DOHH2 (cell line): ENCODE measurements at regions not wholly inside any gene's neighbourhood (a gene's known extent, or its start where the extent isn't known, plus 50 kb on each side); places are given as distances from the start of the nearest gene placed in this dataset.

Experiments
- H3F3A ChIP-seq: fragments of 200-600 bp; sonication (generic), shearing (Covaris generic); 2 replicates; pipeline ENCODE4 v1.6.0; 2016; ENCODE audit warnings: antibody characterized with exemption, mild to moderate bottlenecking; ENCODE audit not compliant: control insufficient read depth, insufficient read depth
- H3K27ac ChIP-seq: fragments of 200-600 bp; sonication (generic); 2 replicates; pipeline ENCODE4 v1.5.1; 2014; ENCODE audit warnings: low read depth, mild to moderate bottlenecking, low read length, moderate library complexity
- H3K27me3 ChIP-seq: fragments of 200-600 bp; sonication (generic); 2 replicates; pipeline ENCODE4 v1.6.1; 2014; ENCODE audit warnings: mild to moderate bottlenecking, low read length, mixed read lengths; ENCODE audit not compliant: control insufficient read depth
- H3K36me3 ChIP-seq: fragments of 200-600 bp; sonication (generic); 2 replicates; pipeline ENCODE4 v1.6.1; 2014; ENCODE audit warnings: mild to moderate bottlenecking, low read length, moderate library complexity, mixed read lengths; ENCODE audit not compliant: control insufficient read depth
- H3K4me1 ChIP-seq: fragments of 200-600 bp; sonication (generic); 2 replicates; pipeline ENCODE4 v1.6.1; 2014; ENCODE audit warnings: mild to moderate bottlenecking, low read length, mixed read lengths; ENCODE audit not compliant: control insufficient read depth
- H3K4me2 ChIP-seq: fragments of 200-600 bp; sonication (generic); 2 replicates; pipeline ENCODE4 v1.6.0; 2014; ENCODE audit warnings: mild to moderate bottlenecking, low read length, moderate library complexity
- H3K4me3 ChIP-seq: fragments of 200-600 bp; sonication (generic); 2 replicates; pipeline ENCODE4 v1.5.1; 2014; ENCODE audit warnings: mild to moderate bottlenecking, low read length, mixed read lengths
- H3K79me2 ChIP-seq: fragments of 200-600 bp; sonication (generic); 2 replicates; pipeline ENCODE4 v1.6.1; 2014; ENCODE audit warnings: mild to moderate bottlenecking, low read length, mixed read lengths; ENCODE audit not compliant: control insufficient read depth
- H3K9me2 ChIP-seq: fragments of 200-600 bp; sonication (generic); replicated peaks from 2 replicates; pipeline ENCODE4 v1.6.1; 2014; ENCODE audit warnings: mild to moderate bottlenecking, low read length, mixed read lengths; ENCODE audit not compliant: control insufficient read depth
- H3K9me3 ChIP-seq: fragments of 200-600 bp; sonication (generic); 2 replicates; pipeline ENCODE4 v1.6.1; 2014; ENCODE audit warnings: antibody characterized with exemption, low read length, mixed read lengths; ENCODE audit not compliant: control insufficient read depth, insufficient read depth
- H4K20me1 ChIP-seq: fragments of 200-600 bp; sonication (generic); 2 replicates; pipeline ENCODE4 v1.6.0; 2014; ENCODE audit warnings: low read depth, mild to moderate bottlenecking, antibody characterized with exemption, low read length, moderate library complexity; ENCODE audit not compliant: control insufficient read depth, insufficient read depth
- CTCF ChIP-seq: fragments of 200-600 bp; sonication (generic); IDR thresholded peaks from one replicate; pipeline ENCODE4 v1.5.1; 2014; ENCODE audit warnings: antibody characterized with exemption, mild to moderate bottlenecking, low read depth, low read length; ENCODE audit not compliant: poor library complexity, severe bottlenecking
- EZH2phosphoT487 ChIP-seq: fragments of 200-600 bp; sonication (generic); IDR thresholded peaks from 2 replicates; pipeline ENCODE4 v1.6.1; 2017; ENCODE audit warnings: borderline replicate concordance, mild to moderate bottlenecking, antibody characterized with exemption, low read length, moderate library complexity, mixed read lengths

DNA sequence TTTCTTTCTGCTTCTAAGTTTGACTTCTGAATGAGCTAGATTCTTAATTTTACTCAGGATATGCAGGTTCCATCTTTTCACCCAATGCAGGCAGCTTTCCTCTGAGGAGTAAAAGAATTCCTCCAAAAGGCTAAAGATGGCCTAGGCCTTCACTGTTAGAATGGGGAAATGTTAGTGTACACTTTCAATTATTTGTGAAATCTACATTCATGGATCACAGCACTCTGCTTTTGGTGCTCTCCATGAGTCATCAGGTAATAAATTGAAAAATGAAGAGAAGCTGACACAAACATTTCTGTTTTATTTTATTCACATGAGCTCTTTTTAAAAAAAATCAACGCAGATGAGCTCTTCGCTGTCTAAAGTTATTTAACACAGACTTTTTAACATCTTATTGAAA is 502.5 kb upstream of the GOLIM4 start:
- Histone ChIP-seq H3K9me2 (no peaks in the 10 kb centered on the region), H3K36me3 (no peaks in the 10 kb centered on the region), H3K27ac (no peak overlapping the region), H3K4me3 (no peak overlapping the region), H4K20me1 (no peaks in the 10 kb centered on the region), H3K27me3 (no peaks in the 10 kb centered on the region), H3F3A (no peaks in the 10 kb centered on the region), H3K9me3 (no peaks in the 10 kb centered on the region), H3K4me2 (no peak overlapping the region), H3K4me1 (no peaks in the 10 kb centered on the region), H3K79me2 (no peaks in the 10 kb centered on the region)
- TF ChIP-seq CTCF, result no peak
- TF ChIP-seq EZH2phosphoT487, result no peak

DNA sequence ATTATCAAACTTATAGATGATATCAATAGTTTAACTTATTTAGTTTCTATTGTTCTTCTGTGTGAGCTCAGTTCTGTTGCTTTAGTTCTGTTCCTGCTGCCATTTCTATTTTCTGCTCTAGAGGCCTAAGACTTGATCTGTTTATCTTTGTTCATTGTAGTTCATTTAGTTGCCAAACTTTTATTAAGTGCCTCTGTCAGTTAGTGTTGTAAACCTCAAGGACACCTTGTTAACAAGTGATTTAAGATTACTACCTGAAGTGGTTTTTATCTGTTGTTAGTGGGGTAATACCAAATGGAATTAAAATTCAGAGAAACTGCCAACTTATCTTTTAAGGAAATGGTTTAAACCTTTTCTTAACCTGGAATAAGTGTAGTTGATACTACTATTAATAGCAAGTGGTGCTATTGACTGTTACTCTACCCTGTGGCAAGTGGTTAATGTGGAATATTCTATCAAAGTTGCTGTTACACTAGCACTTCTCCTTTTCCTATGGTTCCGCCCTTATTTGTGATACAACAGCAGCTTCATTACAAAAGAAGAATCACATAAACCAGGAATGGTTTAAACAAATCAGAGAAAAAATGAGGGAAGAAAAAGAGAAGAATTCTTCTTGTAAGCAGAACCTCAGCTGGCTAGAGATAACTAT is 500.6 kb upstream of the GOLIM4 start:
- TF ChIP-seq CTCF (no peak), EZH2phosphoT487 (no peak)
- Histone ChIP-seq H3K79me2 (no peaks in the 10 kb centered on the region), H3K27ac (no peak overlapping the region), H3K4me1 (no peaks in the 10 kb centered on the region), H3K36me3 (no peaks in the 10 kb centered on the region), H3K27me3 (no peaks in the 10 kb centered on the region), H3K9me2 (no peaks in the 10 kb centered on the region), H3K9me3 (no peaks in the 10 kb centered on the region), H4K20me1 (no peaks in the 10 kb centered on the region), H3K4me3 (no peak overlapping the region), H3F3A (no peaks in the 10 kb centered on the region), H3K4me2 (no peak overlapping the region)

GRCh38 chr3:168591587-168591986 is 495.9 kb upstream of the GOLIM4 start:
- no peak overlapping the region for H3K4me2 ChIP-seq
- H3K9me2 ChIP-seq, result no peaks in the 10 kb centered on the region
- no peaks in the 10 kb centered on the region for H3K79me2 ChIP-seq
- TF ChIP-seq CTCF (no peak), EZH2phosphoT487 (no peak)
- H3K4me3 ChIP-seq, result no peak overlapping the region
- H3K4me1 ChIP-seq, result no peaks in the 10 kb centered on the region
- H3K36me3 ChIP-seq, result no peaks in the 10 kb centered on the region
- H3K27me3 ChIP-seq, result no peaks in the 10 kb centered on the region
- no peaks in the 10 kb centered on the region for H3K9me3 ChIP-seq
- no peaks in the 10 kb centered on the region for H3F3A ChIP-seq
- H4K20me1 ChIP-seq, result no peaks in the 10 kb centered on the region
- H3K27ac ChIP-seq, result no peak overlapping the region

DNA sequence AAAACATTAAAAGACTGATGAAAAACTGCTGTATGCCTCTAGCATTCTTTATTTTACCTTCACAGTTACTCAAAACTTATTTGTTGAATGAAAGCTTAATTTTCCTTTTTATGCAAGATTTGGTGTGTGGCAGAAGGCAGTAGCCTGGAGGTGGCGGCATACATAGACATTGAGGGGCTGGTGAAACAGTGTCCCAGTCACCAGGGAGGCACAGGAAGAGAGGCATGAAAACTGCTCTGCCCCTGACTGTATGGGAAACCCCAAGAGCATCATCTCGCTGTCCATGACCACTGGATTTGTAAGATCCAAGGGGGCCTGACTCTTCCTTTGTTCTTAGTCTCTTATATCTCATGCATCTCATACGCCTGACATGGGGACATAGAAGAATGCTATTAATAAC is 493.7 kb upstream of the GOLIM4 start:
- H3K9me3 ChIP-seq, result no peaks in the 10 kb centered on the region
- H3K79me2 ChIP-seq, result no peaks in the 10 kb centered on the region
- no peak overlapping the region for H3K4me2 ChIP-seq
- H3K27ac ChIP-seq, result no peak overlapping the region
- no peak overlapping the region for H3K4me3 ChIP-seq
- H3F3A ChIP-seq, result no peaks in the 10 kb centered on the region
- no peaks in the 10 kb centered on the region for H3K36me3 ChIP-seq
- no peaks in the 10 kb centered on the region for H4K20me1 ChIP-seq
- H3K4me1 ChIP-seq, result no peaks in the 10 kb centered on the region
- no peaks in the 10 kb centered on the region for H3K9me2 ChIP-seq
- H3K27me3 ChIP-seq, result no peaks in the 10 kb centered on the region
- TF ChIP-seq EZH2phosphoT487, result no peak
- TF ChIP-seq CTCF, result no peak
